ENCODE measurements at regions not wholly inside any gene's neighbourhood (a gene's known extent, or its start where the extent isn't known, plus 50 kb on each side); places are given as distances from the start of the nearest gene placed in this dataset.

- no peak overlapping the region for H3K27ac ChIP-seq (ENCODE audit: low read depth in 1 of 2, low read length in 1 of 2)
Measured at GRCh38 chr2:240372101-240372500, 63.4 kb upstream of the GPC1 start.

GRCh38 chr2:240373289-240373885 is 62.1 kb upstream of the GPC1 start:
- Histone ChIP-seq H3K9ac (ENCODE audit: insufficient read depth in 1 of 2, low read length in 2 of 2) (no peak overlapping the region), H3K9me3 (ENCODE audit: control insufficient read depth in 4 of 4, insufficient read depth in 3 of 4, low read length in 3 of 4) (no peaks in the 10 kb centered on the region), H3K4me1 (ENCODE audit: control insufficient read depth in 5 of 5, insufficient read depth in 5 of 5, low read length in 5 of 5) (peaks cover 0 to 26% (median 13%) of the 10 kb centered on the region in 5 donors), H3K27me3 (ENCODE audit: control insufficient read depth in 3 of 3, insufficient read depth in 3 of 3, low read length in 2 of 3) (no peaks in the 10 kb centered on the region), H3K36me3 (ENCODE audit: control insufficient read depth in 4 of 4, insufficient read depth in 4 of 4, low read length in 4 of 4) (no peaks in the 10 kb centered on the region), H3K4me3 (no peak overlapping the region), H3K27ac (ENCODE audit: low read depth in 1 of 2, low read length in 1 of 2) (peak overlapping the region; percentile 56 to 58)
- WGBS, 2 donors, result 87 to 94% methylated on average over 20 of the region's 20 CpGs
- TF ChIP-seq CTCF (IDR thresholded peaks at IDR 0.05; ENCODE audit: control extremely low read depth, extremely low read depth), result no peak
- no peak for DNase-seq
- ATAC-seq (ENCODE audit: insufficient read depth, low FRiP score), result no peak

More at GRCh38 chr2:240372101-240372500, 63.4 kb upstream of the GPC1 start:
- Histone ChIP-seq H3K4me1 (ENCODE audit: control insufficient read depth in 5 of 5, insufficient read depth in 5 of 5, low read length in 5 of 5) (peaks cover 0 to 26% (median 13%) of the 10 kb centered on the region in 5 donors), H3K27me3 (ENCODE audit: control insufficient read depth in 3 of 3, insufficient read depth in 3 of 3, low read length in 2 of 3) (no peaks in the 10 kb centered on the region), H3K36me3 (ENCODE audit: control insufficient read depth in 4 of 4, insufficient read depth in 4 of 4, low read length in 4 of 4) (no peaks in the 10 kb centered on the region), H3K4me3 (no peak overlapping the region), H3K9ac (ENCODE audit: insufficient read depth in 1 of 2, low read length in 2 of 2) (no peak overlapping the region), H3K9me3 (ENCODE audit: control insufficient read depth in 4 of 4, insufficient read depth in 3 of 4, low read length in 3 of 4) (no peaks in the 10 kb centered on the region)
- no peak for TF ChIP-seq CTCF (IDR thresholded peaks at IDR 0.05; ENCODE audit: control extremely low read depth, extremely low read depth)
- no peak for ATAC-seq (ENCODE audit: insufficient read depth, low FRiP score)
- WGBS, 2 donors, result 76 to 78% methylated on average over 5 of the region's 5 CpGs
- peak in 1 of 3 donors; percentile 35 for DNase-seq

- peak; percentile 74 to 84 (median 75) for DNase-seq
- no peak for ATAC-seq (ENCODE audit: insufficient read depth, low FRiP score)
- peaks cover 0 to 26% (median 13%) of the 10 kb centered on the region in 5 donors for H3K4me1 ChIP-seq (ENCODE audit: control insufficient read depth in 5 of 5, insufficient read depth in 5 of 5, low read length in 5 of 5)
- H3K36me3 ChIP-seq (ENCODE audit: control insufficient read depth in 4 of 4, insufficient read depth in 4 of 4, low read length in 4 of 4), result no peaks in the 10 kb centered on the region
- WGBS, 2 donors, result 55 to 75% methylated on average over 22 of the region's 22 CpGs
- no peak for TF ChIP-seq CTCF (IDR thresholded peaks at IDR 0.05; ENCODE audit: control extremely low read depth, extremely low read depth)
- peak overlapping the region; percentile 56 to 82 for H3K27ac ChIP-seq (ENCODE audit: low read depth in 1 of 2, low read length in 1 of 2)
- H3K9ac ChIP-seq (ENCODE audit: insufficient read depth in 1 of 2, low read length in 2 of 2), result no peak overlapping the region
- no peaks in the 10 kb centered on the region for H3K27me3 ChIP-seq (ENCODE audit: control insufficient read depth in 3 of 3, insufficient read depth in 3 of 3, low read length in 2 of 3)
- no peak overlapping the region for H3K4me3 ChIP-seq
- no peaks in the 10 kb centered on the region for H3K9me3 ChIP-seq (ENCODE audit: control insufficient read depth in 4 of 4, insufficient read depth in 3 of 4, low read length in 3 of 4)
Measured at GRCh38 chr2:240374085-240374907, 61.2 kb upstream of the GPC1 start.

Measured in lung (tissue), 11 donors.